Gastrocnemius medialis (tissue), 4 donors: ENCODE measurements at regions not wholly inside any gene's neighbourhood (a gene's known extent, or its start where the extent isn't known, plus 50 kb on each side); places are given as distances from the start of the nearest gene placed in this dataset.

Source experiments
- POLR2A ChIP-seq, 2 donors: fragments of 450-650 bp; IDR thresholded peaks; one replicate each; pipeline ENCODE4 v1.6.1; 2017; ENCODE audit warnings: antibody characterized with exemption in 2 of 2, mild to moderate bottlenecking in 2 of 2, moderate library complexity in 2 of 2
- TF ChIP-seq, protein P1 (sequence below), 5 experiments: fragments of 450-650 bp in 3 of 5; fragments of 200-600 bp in 2 of 5; sonication (generic) in 2 of 5; IDR thresholded peaks in 4 of 5; conservative IDR thresholded peaks in 1 of 5; 1 replicate in 4 of 5; 2 replicates in 1 of 5; pipeline ENCODE4 v1.5.1; 2016 to 2019; ENCODE audit warnings: antibody characterized with exemption in 5 of 5, mild to moderate bottlenecking in 3 of 5, moderate library complexity in 3 of 5

GRCh38 chr10:106301146-106301545 is 863.4 kb downstream of the SORCS1 start:
- TF ChIP-seq, protein P1, sequence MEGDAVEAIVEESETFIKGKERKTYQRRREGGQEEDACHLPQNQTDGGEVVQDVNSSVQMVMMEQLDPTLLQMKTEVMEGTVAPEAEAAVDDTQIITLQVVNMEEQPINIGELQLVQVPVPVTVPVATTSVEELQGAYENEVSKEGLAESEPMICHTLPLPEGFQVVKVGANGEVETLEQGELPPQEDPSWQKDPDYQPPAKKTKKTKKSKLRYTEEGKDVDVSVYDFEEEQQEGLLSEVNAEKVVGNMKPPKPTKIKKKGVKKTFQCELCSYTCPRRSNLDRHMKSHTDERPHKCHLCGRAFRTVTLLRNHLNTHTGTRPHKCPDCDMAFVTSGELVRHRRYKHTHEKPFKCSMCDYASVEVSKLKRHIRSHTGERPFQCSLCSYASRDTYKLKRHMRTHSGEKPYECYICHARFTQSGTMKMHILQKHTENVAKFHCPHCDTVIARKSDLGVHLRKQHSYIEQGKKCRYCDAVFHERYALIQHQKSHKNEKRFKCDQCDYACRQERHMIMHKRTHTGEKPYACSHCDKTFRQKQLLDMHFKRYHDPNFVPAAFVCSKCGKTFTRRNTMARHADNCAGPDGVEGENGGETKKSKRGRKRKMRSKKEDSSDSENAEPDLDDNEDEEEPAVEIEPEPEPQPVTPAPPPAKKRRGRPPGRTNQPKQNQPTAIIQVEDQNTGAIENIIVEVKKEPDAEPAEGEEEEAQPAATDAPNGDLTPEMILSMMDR (IDR thresholded peaks at IDR 0.05 in 4 of 5, conservative IDR thresholded peaks at IDR 0.05 in 1 of 5), result no peak
- no peak for TF ChIP-seq POLR2A (IDR thresholded peaks at IDR 0.05)
